Aorta (tissue), 5 donors: ENCODE measurements at regions not wholly inside any gene's neighbourhood (a gene's known extent, or its start where the extent isn't known, plus 50 kb on each side); places are given as distances from the start of the nearest gene placed in this dataset.
"Not testable (repeated sequence)": the region's sequence is repeated elsewhere in the genome, so short reads cannot be mapped to it uniquely, and the experiment has no call there.

ENCODE experiments used
- ATAC-seq: fragments of 200-7000 bp; cut with Tn5 transposase; one replicate; pipeline ENCODE4 v1.9.1; 2022; ENCODE audit warnings: moderate library complexity; ENCODE audit not compliant: low FRiP score
- DNase-seq, 2 donors: peaks; one replicate each; pipeline ENCODE4 v3.0.0-alpha.2; 2020
- H3K27ac ChIP-seq, 2 donors: one replicate each; pipeline ENCODE4 v1.5.1; 2013; ENCODE audit warnings: low read length in 2 of 2, mild to moderate bottlenecking in 2 of 2, moderate library complexity in 2 of 2, control low read depth in 1 of 2, inconsistent platforms in 1 of 2, low read depth in 1 of 2
- H3K27me3 ChIP-seq, 2 donors: one replicate each; pipeline ENCODE4 v1.6.1; 2013; ENCODE audit warnings: control low read depth in 1 of 2, low read length in 1 of 2, mild to moderate bottlenecking in 1 of 2, moderate library complexity in 1 of 2; ENCODE audit not compliant: insufficient read depth in 2 of 2, control insufficient read depth in 1 of 2
- H3K36me3 ChIP-seq, 2 donors: one replicate each; pipeline ENCODE4 v1.6.1; 2013; ENCODE audit warnings: control low read depth in 1 of 2, low read length in 1 of 2, mild to moderate bottlenecking in 1 of 2; ENCODE audit not compliant: insufficient read depth in 2 of 2, control insufficient read depth in 1 of 2
- H3K4me1 ChIP-seq, 2 donors: one replicate each; pipeline ENCODE4 v1.6.1; 2013; ENCODE audit warnings: low read length in 2 of 2, control low read depth in 1 of 2, mild to moderate bottlenecking in 1 of 2, moderate library complexity in 1 of 2; ENCODE audit not compliant: insufficient read depth in 2 of 2, control insufficient read depth in 1 of 2
- H3K4me3 ChIP-seq, 2 donors: one replicate each; pipeline ENCODE4 v1.5.1; 2013; ENCODE audit warnings: low read length in 2 of 2, control low read depth in 1 of 2, mild to moderate bottlenecking in 1 of 2
- H3K9me3 ChIP-seq: one replicate; pipeline ENCODE4 v1.6.1; 2013; ENCODE audit warnings: mild to moderate bottlenecking, low read length; ENCODE audit not compliant: control insufficient read depth
- WGBS, 2 donors: extraction: QIAGEN DNeasy Blood & Tissue Kit; methylation state at CpG; one replicate each; pipeline ENCODE4 v1.1.7; 2013; 5-methylcytosine and 5-hydroxymethylcytosine counted together
- intact Hi-C, 2 donors: fragments of 100-400 bp; cut with DNase I; formaldehyde crosslinking; loops; one replicate each; pipeline versions ENCODE4 v1.14.2 to v1.15.0; 2022
- donor health status: healthy with polysubstance abuse.
- donor health status: Bipolar disorder and iron deficiency.
- donor health status: DM: no; HTN: no; CAD: no.
- donor health status: DM: no; HTN: no; CAD: no.
- donor health status: DM: yes; HTN: yes; CAD: no.

GRCh38 chr7:64469673-64470072 lies 93.2 kb downstream of the ZNF680 start:
- DNase-seq (no peak), ATAC-seq (no peak)
- no peaks in the 10 kb centered on the region for H3K27me3 ChIP-seq
- 21 to 43% methylated on average over 1 of the region's 1 CpG for WGBS, 2 donors
- H3K27ac ChIP-seq, result no peak overlapping the region
- intact Hi-C loops, result loop anchor here in 1 of 2 donors (10.0 kb wide), 1 partner anchor 95 kb away; the partner anchor contains the start of gene ZNF680
- H3K36me3 ChIP-seq, result no peaks in the 10 kb centered on the region
- no peak overlapping the region for H3K4me3 ChIP-seq
- H3K9me3 ChIP-seq, result no peaks in the 10 kb centered on the region
- H3K4me1 ChIP-seq, result no peaks in the 10 kb centered on the region

GRCh38 chr7:64465551-64465950 lies 97.3 kb downstream of the ZNF680 start:
- no peak for ATAC-seq
- Histone ChIP-seq H3K27ac (no peak overlapping the region), H3K36me3 (no peaks in the 10 kb centered on the region), H3K27me3 (no peaks in the 10 kb centered on the region), H3K9me3 (no peaks in the 10 kb centered on the region), H3K4me1 (no peaks in the 10 kb centered on the region), H3K4me3 (no peak overlapping the region)
- no peak for DNase-seq
- intact Hi-C loops, result loop anchor here in 1 of 2 donors (10.0 kb wide), 1 partner anchor 99 kb away; the partner anchor contains the start of gene ZNF680
- 89 to 94% methylated on average over 1 of the region's 1 CpG for WGBS, 2 donors

GRCh38 chr7:64463636-64464375 lies 99.1 kb downstream of the ZNF680 start:
- intact Hi-C loops, result loop anchor here in 1 of 2 donors (10.0 kb wide), 1 partner anchor 101 kb away; the partner anchor contains the start of gene ZNF680
- WGBS, 2 donors, result 11 to 31% methylated on average over 34 to 38 of the region's 38 CpGs
- no peaks in the 10 kb centered on the region for H3K9me3 ChIP-seq
- no peak overlapping the region for H3K27ac ChIP-seq
- no peaks in the 10 kb centered on the region for H3K36me3 ChIP-seq
- H3K4me3 ChIP-seq, result peak overlapping the region; percentile 21 to 49
- ATAC-seq (peak; percentile 94), DNase-seq (peak; percentile 85 to 90)
- H3K4me1 ChIP-seq, result no peaks in the 10 kb centered on the region
- no peaks in the 10 kb centered on the region for H3K27me3 ChIP-seq

- not testable (repeated sequence) for ATAC-seq, H3K27ac ChIP-seq, H3K9me3 ChIP-seq, DNase-seq, H3K4me3 ChIP-seq, H3K4me1 ChIP-seq, H3K27me3 ChIP-seq, H3K36me3 ChIP-seq
- 53 to 55% methylated on average over 5 of the region's 5 CpGs for WGBS, 2 donors
- intact Hi-C loops, result loop anchor here in 1 of 2 donors (10.0 kb wide), 1 partner anchor 105 kb away; the partner anchor contains the start of gene ZNF680
Measured at GRCh38 chr7:64459858-64460257, 103.0 kb downstream of the ZNF680 start.

- intact Hi-C loops, result no loop called here
Measured at GRCh38 chr7:64433590-64433989, 119.8 kb downstream of the ZNF736 start.

GRCh38 chr7:64431838-64432237 lies 118.1 kb downstream of the ZNF736 start:
- 84 to 86% methylated on average over 5 of the region's 5 CpGs for whole genome bisulfite sequencing, 2 donors
- Histone ChIP-seq H3K27me3 (no peaks in the 10 kb centered on the region), H3K4me3 (no peak overlapping the region), H3K9me3 (peaks cover 5% of the 10 kb centered on the region), H3K27ac (no peak overlapping the region), H3K36me3 (no peaks in the 10 kb centered on the region), H3K4me1 (no peaks in the 10 kb centered on the region)
- ATAC-seq, result no peak
- intact Hi-C loops, result no loop called here
- DNase-seq, result no peak

More at GRCh38 chr7:64433590-64433989, 119.8 kb downstream of the ZNF736 start:
- Histone ChIP-seq H3K27me3 (no peaks in the 10 kb centered on the region), H3K27ac (no peak overlapping the region), H3K4me3 (no peak overlapping the region), H3K4me1 (no peaks in the 10 kb centered on the region), H3K36me3 (no peaks in the 10 kb centered on the region), H3K9me3 (peaks cover 5% of the 10 kb centered on the region)
- no peak for DNase-seq
- no peak for ATAC-seq
- 85 to 89% methylated on average over 14 of the region's 14 CpGs for WGBS, 2 donors

- 96 to 99% methylated on average over 1 of the region's 1 CpG for WGBS, 2 donors
- Histone ChIP-seq H3K27me3 (no peaks in the 10 kb centered on the region), H3K27ac (no peak overlapping the region), H3K36me3 (no peaks in the 10 kb centered on the region), H3K9me3 (peaks cover 5% of the 10 kb centered on the region), H3K4me3 (no peak overlapping the region), H3K4me1 (no peaks in the 10 kb centered on the region)
- DNase-seq, result no peak
- ATAC-seq, result no peak
- intact Hi-C loops, result no loop called here
Measured at GRCh38 chr7:64429232-64429631, 115.5 kb downstream of the ZNF736 start.

GRCh38 chr7:64425436-64425835 lies 111.7 kb downstream of the ZNF736 start:
- intact Hi-C loops, H3K4me3 ChIP-seq, H3K27ac ChIP-seq, DNase-seq, H3K36me3 ChIP-seq, ATAC-seq, H3K27me3 ChIP-seq, H3K9me3 ChIP-seq, H3K4me1 ChIP-seq: not testable (repeated sequence)

- DNase-seq, result no peak
- Histone ChIP-seq H3K4me3 (no peak overlapping the region), H3K36me3 (no peaks in the 10 kb centered on the region), H3K9me3 (no peaks in the 10 kb centered on the region), H3K4me1 (no peaks in the 10 kb centered on the region), H3K27me3 (no peaks in the 10 kb centered on the region), H3K27ac (no peak overlapping the region)
- intact Hi-C loops, result no loop called here
- WGBS, 2 donors, result 93 to 96% methylated on average over 18 of the region's 18 CpGs
- ATAC-seq, result no peak
Measured at GRCh38 chr7:64407148-64407547, 93.4 kb downstream of the ZNF736 start.
